PC-3 (cell line): ENCODE measurements at regions not wholly inside any gene's neighbourhood (a gene's known extent, or its start where the extent isn't known, plus 50 kb on each side); places are given as distances from the start of the nearest gene placed in this dataset.

Experiments
- CTCF ChIP-seq: fragments of 300-600 bp; sonication (generic); conservative IDR thresholded peaks from 2 replicates; pipeline ENCODE4 v1.5.1; 2017; ENCODE audit warnings: antibody characterized with exemption, low read depth, mild to moderate bottlenecking, low read length
- EZH2 ChIP-seq: fragments of 300-600 bp; sonication (generic); IDR thresholded peaks from one replicate; pipeline ENCODE4 v1.6.1; 2017; ENCODE audit warnings: antibody characterized with exemption, mild to moderate bottlenecking, low read length; ENCODE audit not compliant: unreplicated experiment

DNA sequence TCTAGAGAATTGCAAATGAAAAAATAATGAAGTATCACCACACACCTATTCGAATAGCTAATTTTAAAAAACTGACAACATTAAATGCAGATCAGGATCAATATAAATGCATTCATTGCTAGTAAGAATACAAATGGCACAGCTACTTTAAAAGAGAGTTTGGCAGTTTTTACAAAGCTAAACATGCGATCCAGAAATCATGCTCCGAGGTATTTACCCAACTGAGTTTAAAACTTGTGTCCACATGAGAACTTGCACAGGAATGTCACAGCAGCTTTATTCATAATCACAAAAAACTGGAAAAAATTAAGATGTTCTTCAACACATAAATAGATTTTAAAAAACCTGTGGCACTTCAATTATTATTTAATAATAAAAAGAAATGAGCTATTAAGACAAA is 345.5 kb upstream of the TRPC7 start:
- TF ChIP-seq CTCF, result no peak
- TF ChIP-seq EZH2, result no peak
